PC-3 (cell line): ENCODE measurements at regions not wholly inside any gene's neighbourhood (a gene's known extent, or its start where the extent isn't known, plus 50 kb on each side); places are given as distances from the start of the nearest gene placed in this dataset.

ENCODE experiments used
- ATAC-seq: fragments of 200-7000 bp; cut with Tn5 transposase; 2 replicates; pipeline ENCODE4 v1.9.1; 2020; ENCODE audit warnings: mild to moderate bottlenecking, moderate library complexity
- BruUV-seq: library from RNA; stranded (reverse); fragments of 400-500 nt; replicated peaks from 2 replicates; lab custom pipeline; 2021; lab: Mats Ljungman, UMichigan
- CTCF ChIA-PET: fragments of 300-600 bp; sonication (Branson Sonifier 250); formaldehyde crosslinking; loops from one replicate; lab custom pipeline; 2022; ENCODE audit warnings: antibody characterized with exemption; lab: Charles Lee
- POLR2A ChIA-PET: fragments of 300-600 bp; sonication (Branson Sonifier 250); formaldehyde crosslinking; loops from one replicate; lab custom pipeline; 2022; ENCODE audit warnings: antibody characterized with exemption; ENCODE audit not compliant: unreplicated experiment; lab: Charles Lee
- DNase-seq: peaks from one replicate; pipeline ENCODE4 v3.0.0-alpha.2; 2015
- H2AFZ ChIP-seq: fragments of 300-600 bp; sonication (generic); 2 replicates; pipeline ENCODE4 v1.6.0; 2016; ENCODE audit warnings: antibody characterized with exemption, low read length
- H3F3A ChIP-seq: fragments of 300-600 bp; sonication (generic); one replicate; pipeline ENCODE4 v1.6.0; 2017; ENCODE audit warnings: antibody characterized with exemption, low read length, control low read depth, mild to moderate bottlenecking; ENCODE audit not compliant: unreplicated experiment
- H3K27ac ChIP-seq: fragments of 300-600 bp; sonication (generic); 2 replicates; pipeline ENCODE4 v1.5.1; 2016; ENCODE audit warnings: mild to moderate bottlenecking, low read length
- H3K27me3 ChIP-seq: fragments of 300-600 bp; sonication (generic); 2 replicates; pipeline ENCODE4 v1.6.1; 2016; ENCODE audit warnings: low read length, mixed read lengths
- H3K36me3 ChIP-seq: fragments of 300-600 bp; sonication (generic); 2 replicates; pipeline ENCODE4 v1.6.1; 2016; ENCODE audit warnings: low read depth, mixed run types, low read length, mixed read lengths
- H3K4me1 ChIP-seq: fragments of 300-600 bp; sonication (generic); 2 replicates; pipeline ENCODE4 v1.5.1; 2016; ENCODE audit warnings: low read length; ENCODE audit not compliant: insufficient read depth
- H3K4me2 ChIP-seq: fragments of 300-600 bp; sonication (generic); 2 replicates; pipeline ENCODE4 v1.6.0; 2016; ENCODE audit warnings: low read length
- H3K4me3 ChIP-seq: fragments of 300-600 bp; sonication (generic); 2 replicates; pipeline ENCODE4 v1.5.1; 2016; ENCODE audit warnings: mild to moderate bottlenecking, low read length, mixed read lengths
- H3K79me2 ChIP-seq: fragments of 300-600 bp; sonication (generic); 2 replicates; pipeline ENCODE4 v1.6.1; 2017; ENCODE audit warnings: low read length, mixed read lengths
- H3K9ac ChIP-seq: fragments of 300-600 bp; sonication (generic); 2 replicates; pipeline ENCODE4 v1.6.0; 2016; ENCODE audit warnings: mild to moderate bottlenecking, low read length
- H3K9me2 ChIP-seq: fragments of 300-600 bp; sonication (generic); replicated peaks from 2 replicates; pipeline ENCODE4 v1.6.1; 2016; ENCODE audit warnings: mixed run types, low read length, mixed read lengths
- H3K9me3 ChIP-seq: fragments of 300-600 bp; sonication (generic); 2 replicates; pipeline ENCODE4 v1.6.1; 2016; ENCODE audit warnings: low read length, mixed read lengths
- H4K20me1 ChIP-seq: fragments of 300-600 bp; sonication (generic); 2 replicates; pipeline ENCODE4 v1.6.1; 2016; ENCODE audit warnings: low read length, mixed read lengths
- EZH2 ChIP-seq: fragments of 300-600 bp; sonication (generic); IDR thresholded peaks from one replicate; pipeline ENCODE4 v1.6.1; 2017; ENCODE audit warnings: antibody characterized with exemption, mild to moderate bottlenecking, low read length; ENCODE audit not compliant: unreplicated experiment
- EZH2phosphoT487 ChIP-seq: fragments of 300-600 bp; sonication (generic); IDR thresholded peaks from 2 replicates; pipeline ENCODE4 v1.6.1; 2018; ENCODE audit warnings: mild to moderate bottlenecking, antibody characterized with exemption, low read length, borderline replicate concordance
- intact Hi-C: fragments of 100-400 bp; cut with micrococcal nuclease; formaldehyde crosslinking; loops from 2 replicates; pipeline ENCODE4 v1.9.0; 2023
- TF ChIP-seq, protein P1 (sequence below): fragments of 300-600 bp; sonication (generic); conservative IDR thresholded peaks from 2 replicates; pipeline ENCODE4 v1.5.1; 2017; ENCODE audit warnings: antibody characterized with exemption, low read depth, mild to moderate bottlenecking, low read length

DNA sequence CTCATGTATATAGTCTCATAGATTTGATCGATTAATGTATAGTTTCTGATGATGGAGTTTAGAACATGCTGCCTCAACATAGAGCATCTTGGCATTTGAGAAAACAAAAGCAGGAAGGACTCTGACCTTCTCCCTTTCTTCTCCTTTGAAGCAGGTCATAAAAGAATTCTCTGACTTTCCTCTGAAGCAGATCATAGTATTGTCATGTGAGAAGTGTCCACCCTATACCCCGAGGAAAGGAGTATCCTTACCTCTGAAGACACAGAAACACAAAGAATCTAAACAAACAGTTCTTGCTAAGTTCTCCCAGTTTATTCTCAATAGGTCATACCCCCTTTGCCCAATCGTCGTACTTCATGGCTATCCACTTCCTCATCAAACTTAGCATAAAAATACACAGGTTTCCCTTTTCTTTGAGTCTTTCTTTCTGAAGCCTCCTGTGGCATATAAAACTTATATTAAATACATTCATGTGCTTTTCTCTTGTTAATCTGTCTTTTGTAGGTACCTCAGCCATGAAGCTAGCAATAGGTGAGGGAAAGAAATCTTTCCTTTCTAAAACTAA lies 194.9 kb downstream of the REEP3 start:
- TF ChIP-seq, protein P1, sequence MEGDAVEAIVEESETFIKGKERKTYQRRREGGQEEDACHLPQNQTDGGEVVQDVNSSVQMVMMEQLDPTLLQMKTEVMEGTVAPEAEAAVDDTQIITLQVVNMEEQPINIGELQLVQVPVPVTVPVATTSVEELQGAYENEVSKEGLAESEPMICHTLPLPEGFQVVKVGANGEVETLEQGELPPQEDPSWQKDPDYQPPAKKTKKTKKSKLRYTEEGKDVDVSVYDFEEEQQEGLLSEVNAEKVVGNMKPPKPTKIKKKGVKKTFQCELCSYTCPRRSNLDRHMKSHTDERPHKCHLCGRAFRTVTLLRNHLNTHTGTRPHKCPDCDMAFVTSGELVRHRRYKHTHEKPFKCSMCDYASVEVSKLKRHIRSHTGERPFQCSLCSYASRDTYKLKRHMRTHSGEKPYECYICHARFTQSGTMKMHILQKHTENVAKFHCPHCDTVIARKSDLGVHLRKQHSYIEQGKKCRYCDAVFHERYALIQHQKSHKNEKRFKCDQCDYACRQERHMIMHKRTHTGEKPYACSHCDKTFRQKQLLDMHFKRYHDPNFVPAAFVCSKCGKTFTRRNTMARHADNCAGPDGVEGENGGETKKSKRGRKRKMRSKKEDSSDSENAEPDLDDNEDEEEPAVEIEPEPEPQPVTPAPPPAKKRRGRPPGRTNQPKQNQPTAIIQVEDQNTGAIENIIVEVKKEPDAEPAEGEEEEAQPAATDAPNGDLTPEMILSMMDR = no peak
- no peak for TF ChIP-seq EZH2phosphoT487
- TF ChIP-seq EZH2 = no peak
- BruUV-seq = no TSS peak
- peaks cover 15% of the 10 kb centered on the region for H3F3A ChIP-seq
- H3K79me2 ChIP-seq = no peaks in the 10 kb centered on the region
- H3K9ac ChIP-seq = no peak overlapping the region
- H3K36me3 ChIP-seq = no peaks in the 10 kb centered on the region
- ChIA-PET POLR2A (no interaction called here), CTCF (no interaction called here)
- no peaks in the 10 kb centered on the region for H4K20me1 ChIP-seq
- H3K9me3 ChIP-seq = no peaks in the 10 kb centered on the region
- no peaks in the 10 kb centered on the region for H3K27me3 ChIP-seq
- no peak overlapping the region for H3K4me3 ChIP-seq
- no peak overlapping the region for H3K27ac ChIP-seq
- no peaks in the 10 kb centered on the region for H3K9me2 ChIP-seq
- intact Hi-C loops = no loop called here
- no peak overlapping the region for H3K4me2 ChIP-seq
- ATAC-seq (no peak), DNase-seq (no peak)
- peaks cover 46% of the 10 kb centered on the region for H3K4me1 ChIP-seq
- H2AFZ ChIP-seq = no peak overlapping the region

DNA sequence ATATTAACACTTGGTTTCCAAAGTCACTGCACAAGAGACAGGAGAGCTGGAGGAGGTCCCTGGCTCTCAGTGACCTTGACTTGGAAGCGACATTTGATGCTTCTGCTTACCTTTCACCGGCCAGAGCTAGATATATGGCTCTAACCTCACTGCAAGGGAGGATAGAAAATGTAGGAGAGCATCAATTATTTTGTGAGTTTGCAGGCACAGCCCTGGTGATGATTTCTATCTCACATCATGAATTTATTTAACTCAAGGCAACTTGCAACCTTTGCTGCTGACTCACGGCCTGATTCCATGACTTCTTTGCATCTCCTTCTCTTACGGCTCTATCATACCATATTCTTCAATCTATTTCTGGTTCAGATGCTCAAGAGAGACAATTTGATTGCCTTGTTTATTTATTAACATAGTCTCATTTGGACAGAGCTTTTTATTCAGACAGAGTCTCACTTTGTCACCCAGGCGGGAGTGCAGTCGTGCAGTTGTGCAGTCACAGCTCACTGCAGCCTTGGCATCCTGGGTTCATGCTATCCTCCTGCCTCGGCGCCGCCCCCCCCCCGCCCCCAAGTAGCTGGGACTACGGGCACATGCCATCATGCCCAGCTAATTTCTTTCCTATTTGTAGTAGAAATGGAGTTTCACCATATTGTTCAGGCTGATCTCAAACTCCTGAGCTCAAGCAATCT lies 196.0 kb downstream of the REEP3 start:
- Histone ChIP-seq H3K4me3 (no peak overlapping the region), H3F3A (peaks cover 7% of the 10 kb centered on the region), H3K9me2 (no peaks in the 10 kb centered on the region), H3K27ac (no peak overlapping the region), H3K4me2 (no peak overlapping the region), H3K4me1 (peaks cover 36% of the 10 kb centered on the region), H3K9ac (no peak overlapping the region), H4K20me1 (no peaks in the 10 kb centered on the region), H3K36me3 (no peaks in the 10 kb centered on the region), H3K9me3 (no peaks in the 10 kb centered on the region), H2AFZ (no peak overlapping the region), H3K79me2 (no peaks in the 10 kb centered on the region), H3K27me3 (no peaks in the 10 kb centered on the region)
- no TSS peak for BruUV-seq
- DNase-seq (no peak), ATAC-seq (no peak)
- TF ChIP-seq EZH2 = no peak
- intact Hi-C loops = no loop called here
- ChIA-PET CTCF (no interaction called here), POLR2A (no interaction called here)

DNA sequence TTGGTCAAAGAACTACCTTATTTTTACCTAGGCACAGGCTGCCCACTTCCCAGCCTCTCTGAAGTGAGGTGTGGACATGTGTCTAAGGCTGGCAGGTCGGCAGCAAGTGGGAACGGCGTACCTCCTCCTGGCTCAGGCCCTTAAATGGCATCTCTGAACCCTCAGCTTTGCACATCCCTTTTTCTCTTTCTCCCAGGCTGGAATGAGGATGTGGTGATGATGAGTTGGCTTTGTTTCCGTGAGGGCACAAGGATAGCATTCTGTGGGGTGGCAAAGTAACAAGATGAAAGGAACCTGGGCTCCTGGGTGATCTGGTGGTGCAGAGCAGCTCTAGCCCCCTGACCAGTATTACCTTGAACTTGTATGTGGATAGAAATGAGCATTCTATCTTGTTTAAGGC lies 196.8 kb downstream of the REEP3 start:
- Histone ChIP-seq H3F3A (peaks cover 3% of the 10 kb centered on the region), H3K27ac (no peak overlapping the region), H4K20me1 (no peaks in the 10 kb centered on the region), H2AFZ (no peak overlapping the region), H3K27me3 (no peaks in the 10 kb centered on the region), H3K36me3 (no peaks in the 10 kb centered on the region), H3K4me1 (peaks cover 38% of the 10 kb centered on the region), H3K9me3 (no peaks in the 10 kb centered on the region), H3K9me2 (no peaks in the 10 kb centered on the region), H3K4me3 (no peak overlapping the region), H3K79me2 (no peaks in the 10 kb centered on the region), H3K4me2 (no peak overlapping the region), H3K9ac (no peak overlapping the region)
- no TSS peak for BruUV-seq
- ChIA-PET CTCF (interaction anchor here (1.7 kb wide), 1 partner anchor 47 kb away, joined by 5 read pairs; no protein-coding TSS in a partner anchor), POLR2A (interaction anchor here (0.6 kb wide), 1 partner anchor 449 kb away, joined by 5 read pairs; no protein-coding TSS in a partner anchor)
- TF ChIP-seq, protein P1 = no peak
- TF ChIP-seq EZH2phosphoT487 = no peak
- no peak for TF ChIP-seq EZH2
- no peak; the same call in 1 of the 2 replicates for ATAC-seq
- intact Hi-C loops = loop anchor here (2.0 kb wide), 1 partner anchor 253 kb away; the partner anchor contains the start of gene JMJD1C
- peak; percentile 45 for DNase-seq
